Activated CD8-positive, alpha-beta T cell treated with anti-CD3 and anti-CD28 coated beads for 36 hours (primary cell): ENCODE measurements at regions not wholly inside any gene's neighbourhood (a gene's known extent, or its start where the extent isn't known, plus 50 kb on each side); places are given as distances from the start of the nearest gene placed in this dataset.

Source experiments
- ATAC-seq: fragments of 200-7000 bp; cut with Tn5 transposase; one replicate; pipeline ENCODE4 v1.10.0; 2021; ENCODE audit warnings: mild to moderate bottlenecking, moderate library complexity
- CTCF ChIA-PET: fragments of 350-600 bp; sonication (Branson Sonifier 250); formaldehyde crosslinking; loops from one replicate; lab custom pipeline; 2021; ENCODE audit warnings: antibody characterized with exemption; lab: Charles Lee
- POLR2A ChIA-PET: fragments of 350-600 bp; sonication (Branson Sonifier 250); formaldehyde crosslinking; loops from one replicate; lab custom pipeline; 2021; ENCODE audit warnings: antibody characterized with exemption; lab: Charles Lee
- DNase-seq: peaks from one replicate; pipeline ENCODE4 v3.0.0-alpha.2; 2020
- H3K27ac Mint-ChIP-seq: one replicate; pipeline ENCODE4 v1.8.0; 2021; ENCODE audit warnings: mild to moderate bottlenecking, mixed read lengths
- H3K27me3 Mint-ChIP-seq: one replicate; pipeline ENCODE4 v1.8.0; 2021; ENCODE audit warnings: mixed read lengths
- H3K36me3 Mint-ChIP-seq: one replicate; pipeline ENCODE4 v1.8.0; 2021; ENCODE audit warnings: low read depth, mixed read lengths
- H3K4me1 Mint-ChIP-seq: one replicate; pipeline ENCODE4 v1.8.0; 2021; ENCODE audit warnings: low read depth, mixed read lengths
- H3K4me3 Mint-ChIP-seq: one replicate; pipeline ENCODE4 v1.8.0; 2021; ENCODE audit warnings: mild to moderate bottlenecking, moderate library complexity, mixed read lengths
- H3K9me3 Mint-ChIP-seq: one replicate; pipeline ENCODE4 v1.8.0; 2021; ENCODE audit warnings: mixed read lengths
- CTCF ChIP-seq: fragments of 200-600 bp; IDR thresholded peaks from one replicate; pipeline ENCODE4 v1.8.0; 2022; ENCODE audit warnings: antibody characterized with exemption, mild to moderate bottlenecking
- intact Hi-C: fragments of 100-400 bp; cut with micrococcal nuclease; formaldehyde crosslinking; loops from one replicate; pipeline ENCODE4 v1.10.0; 2022

- TF ChIP-seq CTCF, result no peak
- peaks cover 5% of the 10 kb centered on the region for H3K27me3 Mint-ChIP-seq
- peaks cover 6% of the 10 kb centered on the region for H3K9me3 Mint-ChIP-seq
- intact Hi-C loops, result no loop called here
- no peak overlapping the region for H3K4me3 Mint-ChIP-seq
- no peak overlapping the region for H3K27ac Mint-ChIP-seq
- H3K36me3 Mint-ChIP-seq, result no peaks in the 10 kb centered on the region
- ChIA-PET CTCF (interaction anchor here (3.3 kb wide), 1 partner anchor 15 kb away, joined by 16 read pairs; no protein-coding TSS in a partner anchor), POLR2A (no interaction called here)
- ATAC-seq, result no peak
- no peaks in the 10 kb centered on the region for H3K4me1 Mint-ChIP-seq
- DNase-seq, result no peak
Observed at GRCh38 chr12:46110223-46110611, 119.8 kb upstream of the SCAF11 start.

- Mint-ChIP-seq H3K4me3 (no peak overlapping the region), H3K4me1 (no peaks in the 10 kb centered on the region), H3K27ac (no peak overlapping the region), H3K9me3 (peaks cover 6% of the 10 kb centered on the region), H3K27me3 (peaks cover 5% of the 10 kb centered on the region), H3K36me3 (no peaks in the 10 kb centered on the region)
- POLR2A ChIA-PET, result no interaction called here
- ATAC-seq (no peak), DNase-seq (no peak)
- CTCF ChIA-PET, result interaction anchor here (3.3 kb wide), 1 partner anchor 15 kb away, joined by 16 read pairs; no protein-coding TSS in a partner anchor
- TF ChIP-seq CTCF, result no peak
- intact Hi-C loops, result no loop called here
Observed at GRCh38 chr12:46109343-46110222, 119.2 kb upstream of the SCAF11 start.

GRCh38 chr12:46108721-46109120 lies 118.3 kb upstream of the SCAF11 start:
- H3K4me3 Mint-ChIP-seq, result no peak overlapping the region
- no peak for DNase-seq
- H3K36me3 Mint-ChIP-seq, result no peaks in the 10 kb centered on the region
- intact Hi-C loops, result no loop called here
- peaks cover 6% of the 10 kb centered on the region for H3K9me3 Mint-ChIP-seq
- ATAC-seq, result no peak
- H3K27ac Mint-ChIP-seq, result no peak overlapping the region
- peaks cover 5% of the 10 kb centered on the region for H3K27me3 Mint-ChIP-seq
- CTCF ChIA-PET, result no interaction called here
- no peaks in the 10 kb centered on the region for H3K4me1 Mint-ChIP-seq
- no peak for TF ChIP-seq CTCF
- POLR2A ChIA-PET, result no interaction called here

- Mint-ChIP-seq H3K36me3 (no peaks in the 10 kb centered on the region), H3K27ac (no peak overlapping the region), H3K4me3 (no peak overlapping the region), H3K27me3 (peaks cover 5% of the 10 kb centered on the region), H3K4me1 (no peaks in the 10 kb centered on the region), H3K9me3 (peaks cover 6% of the 10 kb centered on the region)
- ChIA-PET CTCF (no interaction called here), POLR2A (no interaction called here)
- no peak for ATAC-seq
- intact Hi-C loops, result no loop called here
- no peak for DNase-seq
- TF ChIP-seq CTCF, result no peak
Observed at GRCh38 chr12:46107591-46107990, 117.2 kb upstream of the SCAF11 start.

GRCh38 chr12:46105735-46106134 lies 115.4 kb upstream of the SCAF11 start:
- no peak for ATAC-seq
- Mint-ChIP-seq H3K27me3 (peaks cover 5% of the 10 kb centered on the region), H3K9me3 (no peaks in the 10 kb centered on the region), H3K36me3 (no peaks in the 10 kb centered on the region), H3K27ac (no peak overlapping the region), H3K4me3 (no peak overlapping the region), H3K4me1 (no peaks in the 10 kb centered on the region)
- CTCF ChIA-PET, result interaction anchor here (2.2 kb wide), 1 partner anchor 19 kb away, joined by 9 read pairs; no protein-coding TSS in a partner anchor
- POLR2A ChIA-PET, result no interaction called here
- no peak for TF ChIP-seq CTCF
- intact Hi-C loops, result no loop called here
- DNase-seq, result no peak
